IPS-20b (cell line): ENCODE measurements at regions not wholly inside any gene's neighbourhood (a gene's known extent, or its start where the extent isn't known, plus 50 kb on each side); places are given as distances from the start of the nearest gene placed in this dataset.
"Not testable (repeated sequence)": the region's sequence is repeated elsewhere in the genome, so short reads cannot be mapped to it uniquely, and the experiment has no call there.

ENCODE experiments used
- H3K27ac ChIP-seq: one replicate; pipeline ENCODE4 v1.5.1; 2013; ENCODE audit warnings: low read length
- H3K27me3 ChIP-seq: 2 replicates; pipeline ENCODE4 v1.6.1; 2013; ENCODE audit warnings: mild to moderate bottlenecking, low read length, inconsistent platforms; ENCODE audit not compliant: insufficient read depth
- H3K36me3 ChIP-seq: 2 replicates; pipeline ENCODE4 v1.6.1; 2013; ENCODE audit warnings: low read depth, mild to moderate bottlenecking, inconsistent platforms, low read length, moderate library complexity; ENCODE audit not compliant: insufficient read depth
- H3K4me1 ChIP-seq: 2 replicates; pipeline ENCODE4 v1.6.1; 2013; ENCODE audit warnings: mild to moderate bottlenecking, control low read depth, inconsistent platforms, low read length, moderate library complexity; ENCODE audit not compliant: insufficient read depth
- H3K4me3 ChIP-seq: 2 replicates; pipeline ENCODE4 v1.5.1; 2013; ENCODE audit warnings: mild to moderate bottlenecking, low read length, inconsistent platforms
- H3K9ac ChIP-seq: 2 replicates; pipeline ENCODE4 v1.6.1; 2013; ENCODE audit warnings: low read depth, mild to moderate bottlenecking, inconsistent platforms, low read length, moderate library complexity
- H3K9me3 ChIP-seq: 2 replicates; pipeline ENCODE4 v1.6.1; 2013; ENCODE audit warnings: mild to moderate bottlenecking, low read depth, low read length, inconsistent platforms; ENCODE audit not compliant: insufficient read depth

DNA sequence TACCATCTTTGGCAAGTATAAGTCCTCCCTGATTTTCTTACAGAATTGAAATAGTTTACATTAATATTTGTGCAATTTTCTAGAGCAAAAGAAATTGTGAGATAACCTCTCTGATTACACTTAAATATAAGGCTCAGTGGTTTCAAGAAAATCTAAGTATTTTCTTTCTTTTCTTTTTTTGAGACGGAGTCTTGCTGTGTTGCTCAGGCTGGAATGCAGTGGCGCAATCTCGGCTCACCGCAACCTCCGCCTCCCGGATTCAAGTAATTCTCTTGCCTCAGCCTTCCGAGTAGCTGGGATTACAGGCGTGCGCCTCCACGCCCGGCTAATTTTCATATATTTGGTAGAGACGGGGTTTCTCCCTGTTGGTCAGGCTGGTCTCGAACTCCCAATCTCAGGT is 813.9 kb upstream of the SLC10A2 start:
- H3K27ac ChIP-seq: not testable (repeated sequence)

DNA sequence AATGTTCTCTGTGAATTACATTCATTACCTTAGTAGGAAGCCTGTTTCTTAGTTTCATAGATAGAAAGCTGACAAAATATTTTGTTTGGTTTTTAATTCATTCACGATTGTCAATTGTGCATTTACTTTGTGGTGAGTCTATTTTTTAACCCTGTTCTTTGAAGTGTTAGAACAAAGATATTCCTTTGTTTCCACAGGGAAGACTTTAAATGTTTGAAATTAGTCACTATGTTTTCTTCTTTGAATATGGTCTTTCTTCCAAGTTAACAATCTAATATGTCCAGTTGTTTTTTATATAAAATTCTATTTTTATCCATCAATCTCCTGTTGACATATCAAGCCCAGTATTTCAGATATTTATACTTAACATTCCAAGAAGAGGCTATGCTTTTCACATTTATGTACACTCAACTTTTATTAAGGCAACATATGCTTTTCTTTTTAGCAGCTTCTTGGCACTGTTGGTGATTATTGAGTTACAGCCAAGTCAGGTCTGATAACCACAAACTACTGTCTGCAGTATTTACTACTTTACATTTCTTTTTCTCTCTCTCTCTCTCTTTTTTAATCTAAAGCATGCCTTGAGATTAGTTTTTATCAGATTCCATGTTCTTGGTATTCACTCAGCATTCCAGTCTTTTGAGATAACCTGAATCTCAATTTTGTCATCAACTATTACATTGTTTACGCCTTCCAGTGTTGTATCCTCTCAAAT is 812.8 kb upstream of the SLC10A2 start:
- no peaks in the 10 kb centered on the region for H3K36me3 ChIP-seq
- H3K4me3 ChIP-seq: no peak overlapping the region
- H3K27me3 ChIP-seq: no peaks in the 10 kb centered on the region
- no peaks in the 10 kb centered on the region; the same call in 1 of the 2 replicates for H3K4me1 ChIP-seq
- H3K9ac ChIP-seq: no peak overlapping the region
- no peak overlapping the region for H3K27ac ChIP-seq
- H3K9me3 ChIP-seq: no peaks in the 10 kb centered on the region

More for the DNA sequence above, 813.9 kb upstream of the SLC10A2 start:
- not testable (repeated sequence) for H3K27me3 ChIP-seq, H3K4me1 ChIP-seq, H3K4me3 ChIP-seq, H3K9ac ChIP-seq, H3K9me3 ChIP-seq, H3K36me3 ChIP-seq

DNA sequence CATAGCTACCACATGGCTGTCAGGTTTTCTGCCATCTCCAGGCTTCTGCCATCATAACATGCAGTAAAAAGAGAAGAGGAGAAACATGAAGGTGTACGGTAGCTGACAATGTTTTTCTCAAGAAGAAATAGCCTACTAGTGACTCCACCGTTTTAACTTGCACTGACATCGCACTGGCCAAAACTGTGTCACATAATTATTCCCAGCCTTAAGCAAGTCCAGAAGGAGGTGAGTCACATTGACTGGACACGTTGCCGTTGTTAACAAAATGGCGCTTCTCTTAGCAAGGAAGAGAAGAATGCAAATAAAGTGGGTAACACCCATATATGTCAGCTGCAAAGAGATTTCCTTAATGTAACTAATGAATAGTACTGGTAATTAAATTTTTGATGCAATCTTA is 810.4 kb upstream of the SLC10A2 start:
- no peaks in the 10 kb centered on the region for H3K36me3 ChIP-seq
- H3K9ac ChIP-seq: no peak overlapping the region

GRCh38 chr13:103873725-103874124 is 807.5 kb upstream of the SLC10A2 start:
- Histone ChIP-seq H3K27ac (no peak overlapping the region), H3K9ac (no peak overlapping the region), H3K27me3 (no peaks in the 10 kb centered on the region), H3K4me3 (no peak overlapping the region), H3K4me1 (no peaks in the 10 kb centered on the region), H3K36me3 (no peaks in the 10 kb centered on the region), H3K9me3 (no peaks in the 10 kb centered on the region; the same call in 1 of the 2 replicates)

More for the DNA sequence above, 810.4 kb upstream of the SLC10A2 start:
- no peaks in the 10 kb centered on the region for H3K27me3 ChIP-seq
- no peak overlapping the region for H3K27ac ChIP-seq
- H3K9me3 ChIP-seq: no peaks in the 10 kb centered on the region
- H3K4me1 ChIP-seq: no peaks in the 10 kb centered on the region
- H3K4me3 ChIP-seq: no peak overlapping the region

DNA sequence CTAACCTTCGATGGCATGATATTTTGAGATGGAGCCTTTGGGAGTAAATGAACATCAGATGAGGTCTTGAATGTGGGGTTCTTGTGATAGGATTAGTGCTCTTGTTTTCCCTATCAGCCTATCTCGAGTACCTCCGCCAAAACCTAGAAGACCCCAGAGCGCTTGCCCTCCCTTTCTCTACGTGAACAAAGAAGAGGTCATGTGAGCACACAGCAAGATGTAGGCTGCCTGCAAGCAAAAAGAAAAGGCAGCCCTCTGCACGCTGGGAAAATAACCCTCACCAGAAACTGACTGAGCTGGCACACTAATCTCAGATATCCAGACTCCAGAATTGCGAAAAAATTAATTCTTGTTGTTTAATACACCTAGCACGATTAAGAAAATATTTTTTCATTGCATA is 799.8 kb upstream of the SLC10A2 start:
- Histone ChIP-seq H3K27me3 (no peaks in the 10 kb centered on the region), H3K4me1 (no peaks in the 10 kb centered on the region), H3K9me3 (no peaks in the 10 kb centered on the region; the same call in 1 of the 2 replicates)

DNA sequence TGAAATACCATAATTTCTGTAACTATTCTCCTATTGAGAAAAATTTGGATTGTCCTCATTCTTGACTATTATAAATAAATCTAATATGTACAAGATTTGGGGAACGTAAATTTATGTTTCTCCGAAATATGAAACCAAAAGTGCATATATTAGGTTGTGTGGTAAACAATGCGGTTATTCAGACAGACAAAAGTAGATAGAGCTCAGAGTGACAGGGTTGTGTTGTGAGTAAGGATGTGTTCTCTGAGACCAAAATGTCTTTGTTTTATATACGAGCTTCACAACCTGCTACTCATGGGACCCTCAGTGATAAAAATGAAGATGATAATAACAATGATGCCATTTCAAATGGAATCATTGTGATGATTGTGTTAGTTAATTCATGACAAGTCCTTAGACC is 796.3 kb upstream of the SLC10A2 start:
- Histone ChIP-seq H3K27ac (no peak overlapping the region), H3K9ac (no peak overlapping the region), H3K27me3 (no peaks in the 10 kb centered on the region), H3K36me3 (no peaks in the 10 kb centered on the region), H3K4me1 (no peaks in the 10 kb centered on the region), H3K4me3 (no peak overlapping the region), H3K9me3 (no peaks in the 10 kb centered on the region)

More for the DNA sequence above, 799.8 kb upstream of the SLC10A2 start:
- Histone ChIP-seq H3K36me3 (no peaks in the 10 kb centered on the region), H3K27ac (no peak overlapping the region), H3K9ac (no peak overlapping the region), H3K4me3 (no peak overlapping the region)

DNA sequence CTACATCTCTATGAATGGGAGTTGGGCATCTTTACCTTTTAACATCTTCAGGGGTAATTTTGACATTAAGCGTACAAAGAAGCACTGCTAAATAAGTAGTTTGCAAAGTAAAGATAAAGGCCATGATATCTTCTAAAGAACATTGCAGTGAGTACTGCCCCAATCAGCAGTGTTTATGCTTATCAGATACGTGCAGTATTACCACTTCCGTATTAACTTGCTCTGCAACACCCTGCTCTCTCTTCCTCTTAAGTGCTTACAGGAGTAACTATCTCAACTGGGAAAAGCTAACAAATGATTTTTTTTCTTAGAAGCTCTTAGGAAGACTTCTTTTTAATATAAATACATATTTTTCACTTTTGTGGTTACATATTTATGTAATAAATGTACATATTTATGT is 793.7 kb upstream of the SLC10A2 start:
- Histone ChIP-seq H3K27ac (no peak overlapping the region), H3K4me1 (no peaks in the 10 kb centered on the region), H3K4me3 (no peak overlapping the region), H3K9ac (no peak overlapping the region), H3K27me3 (no peaks in the 10 kb centered on the region), H3K36me3 (no peaks in the 10 kb centered on the region), H3K9me3 (no peaks in the 10 kb centered on the region)

DNA sequence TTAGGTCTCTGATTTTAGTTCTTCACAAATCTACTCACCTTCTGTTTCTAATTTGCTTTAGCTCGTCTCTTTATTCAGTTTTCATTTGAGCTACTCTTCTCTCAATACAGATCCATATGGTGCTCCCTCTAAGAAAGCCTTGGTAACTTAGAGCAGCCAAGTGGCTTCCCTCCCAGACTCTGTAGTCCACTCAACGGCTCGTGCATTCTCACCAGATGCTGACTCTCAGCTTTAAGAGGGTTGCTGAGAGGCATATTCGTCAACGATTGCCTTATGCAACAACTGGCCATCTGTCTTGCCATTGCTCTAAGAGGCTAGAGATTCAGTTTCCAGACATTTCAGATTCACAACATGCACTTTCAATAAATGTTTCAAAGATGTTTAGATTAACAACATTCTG is 785.8 kb upstream of the SLC10A2 start:
- Histone ChIP-seq H3K4me1 (no peaks in the 10 kb centered on the region), H3K9me3 (no peaks in the 10 kb centered on the region), H3K9ac (no peak overlapping the region), H3K4me3 (no peak overlapping the region), H3K27me3 (no peaks in the 10 kb centered on the region), H3K36me3 (no peaks in the 10 kb centered on the region), H3K27ac (no peak overlapping the region)

DNA sequence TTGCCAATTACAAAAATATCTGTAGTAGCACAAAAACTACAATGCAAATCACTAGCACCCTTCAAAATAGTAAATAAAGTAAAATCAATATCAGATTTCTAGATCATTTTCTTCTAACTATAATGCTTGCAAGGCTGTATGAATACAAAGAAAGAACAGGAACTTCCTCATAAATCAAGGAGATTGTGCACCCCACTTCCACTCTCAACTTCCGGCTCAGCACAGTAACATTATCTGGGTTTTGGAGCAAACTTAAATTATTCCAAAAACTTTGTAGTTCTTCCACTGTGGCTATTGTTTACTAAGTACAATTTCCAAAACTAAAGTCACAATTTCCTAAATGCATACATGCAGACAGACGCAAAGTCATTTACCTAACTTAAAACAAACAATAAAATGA is 778.3 kb upstream of the SLC10A2 start:
- Histone ChIP-seq H3K27ac (no peak overlapping the region), H3K27me3 (no peaks in the 10 kb centered on the region), H3K9ac (no peak overlapping the region), H3K36me3 (no peaks in the 10 kb centered on the region), H3K4me3 (no peak overlapping the region), H3K9me3 (no peaks in the 10 kb centered on the region), H3K4me1 (no peaks in the 10 kb centered on the region)

DNA sequence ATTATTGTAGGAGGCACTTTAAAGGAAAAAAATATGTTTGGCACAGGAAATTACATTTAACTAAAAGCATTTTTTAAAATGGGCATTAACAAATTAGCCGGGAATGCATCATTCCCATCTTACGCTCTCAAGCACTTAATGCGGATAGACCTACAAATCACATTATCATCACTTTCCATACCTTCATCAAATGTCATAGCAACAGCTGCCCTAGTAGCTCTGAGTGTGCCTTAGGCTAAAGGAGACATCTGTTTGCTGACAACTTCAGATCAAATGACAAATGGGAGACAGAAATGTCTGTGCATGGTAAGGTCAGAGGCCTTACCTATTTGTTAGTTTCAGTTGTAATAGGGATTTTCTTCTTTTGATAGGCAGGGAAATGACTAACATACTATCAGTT is 773.2 kb upstream of the SLC10A2 start:
- H3K27ac ChIP-seq: no peak overlapping the region
- no peaks in the 10 kb centered on the region for H3K4me1 ChIP-seq
- H3K9ac ChIP-seq: no peak overlapping the region
- no peaks in the 10 kb centered on the region for H3K9me3 ChIP-seq
- H3K36me3 ChIP-seq: no peaks in the 10 kb centered on the region
- no peaks in the 10 kb centered on the region for H3K27me3 ChIP-seq
- no peak overlapping the region for H3K4me3 ChIP-seq

DNA sequence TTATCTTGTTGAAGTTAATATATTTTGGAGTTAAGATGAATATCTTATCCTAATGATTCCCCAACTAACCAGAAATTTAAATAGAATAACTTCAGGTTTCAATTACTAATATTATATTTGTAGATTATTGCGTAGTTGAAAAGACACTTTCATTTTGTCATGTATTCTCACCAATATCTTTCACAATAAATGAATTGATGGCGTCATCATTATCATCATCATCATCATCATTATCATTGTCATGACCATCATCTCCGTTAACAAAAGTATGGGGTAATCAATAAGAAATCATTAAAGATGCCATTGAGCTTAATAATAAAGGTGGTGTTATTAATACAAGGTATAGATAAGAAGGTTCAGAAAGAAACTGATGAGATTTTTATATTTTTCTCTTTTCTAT is 768.8 kb upstream of the SLC10A2 start:
- Histone ChIP-seq H3K4me1 (no peaks in the 10 kb centered on the region), H3K9me3 (peaks cover 27% of the 10 kb centered on the region)

DNA sequence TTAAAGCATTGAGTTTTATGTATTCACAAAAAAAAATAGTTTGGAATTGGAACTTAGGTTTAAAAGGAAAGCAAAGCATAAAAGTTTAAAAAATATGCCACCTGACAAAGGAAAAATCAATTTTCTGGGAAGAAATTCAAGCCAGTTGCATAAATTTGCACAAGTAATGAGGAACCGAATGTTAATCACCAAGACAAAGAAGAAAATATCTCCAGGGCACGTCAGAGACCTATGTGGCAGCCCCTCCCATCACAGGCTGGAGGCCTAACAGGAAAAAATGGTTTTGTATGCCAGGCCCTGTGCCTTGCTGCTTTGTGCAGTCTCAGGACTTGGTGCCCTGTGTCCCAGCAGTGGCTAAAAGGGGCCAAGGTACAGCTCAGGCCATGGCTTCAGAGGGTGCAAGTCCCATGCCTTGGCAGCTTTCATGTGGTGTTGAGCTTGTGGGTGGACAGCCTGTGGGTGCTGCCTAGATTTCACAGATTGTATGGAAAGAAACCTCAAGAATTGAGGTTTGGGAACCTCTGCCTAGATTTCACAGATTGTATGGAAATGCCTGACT is 767.2 kb upstream of the SLC10A2 start:
- no peaks in the 10 kb centered on the region for H3K27me3 ChIP-seq
- peaks cover 27% of the 10 kb centered on the region for H3K9me3 ChIP-seq
- H3K4me3 ChIP-seq: no peak overlapping the region
- no peaks in the 10 kb centered on the region for H3K36me3 ChIP-seq
- no peak overlapping the region for H3K27ac ChIP-seq
- no peaks in the 10 kb centered on the region for H3K4me1 ChIP-seq
- no peak overlapping the region for H3K9ac ChIP-seq

More for the DNA sequence above, 768.8 kb upstream of the SLC10A2 start:
- Histone ChIP-seq H3K36me3 (no peaks in the 10 kb centered on the region), H3K4me3 (no peak overlapping the region), H3K27me3 (no peaks in the 10 kb centered on the region), H3K27ac (no peak overlapping the region), H3K9ac (no peak overlapping the region)
